ENCODE measurements at regions not wholly inside any gene's neighbourhood (a gene's known extent, or its start where the extent isn't known, plus 50 kb on each side); places are given as distances from the start of the nearest gene placed in this dataset.
"Not testable (repeated sequence)": the region's sequence is repeated elsewhere in the genome, so short reads cannot be mapped to it uniquely, and the experiment has no call there.

DNA sequence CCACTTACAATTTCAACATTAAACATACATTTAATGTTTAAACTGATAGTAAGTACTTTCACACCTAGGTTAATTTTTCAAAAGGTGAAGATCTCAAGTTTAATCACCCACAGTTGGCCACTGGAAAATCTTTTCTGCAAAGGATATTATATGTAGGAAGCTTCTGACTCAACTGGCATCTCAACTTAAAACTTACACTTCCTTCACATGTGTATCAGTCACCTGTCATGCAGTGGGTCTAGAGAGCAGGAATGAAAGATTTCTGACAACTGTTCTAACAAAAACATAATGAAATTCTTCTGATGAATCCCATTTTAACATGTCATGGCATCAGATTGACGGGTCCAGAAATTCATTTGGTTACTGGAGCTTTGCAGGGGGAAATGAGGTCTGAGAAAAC, 192.8 kb downstream of the KLHL28 start:
- Mint-ChIP-seq H3K4me3 (no peak overlapping the region), H3K4me1 (no peaks in the 10 kb centered on the region), H3K27ac (no peak overlapping the region), H3K9me3 (no peaks in the 10 kb centered on the region), H3K36me3 (no peaks in the 10 kb centered on the region), H3K27me3 (peaks cover 7% of the 10 kb centered on the region)
- no peak for ATAC-seq

DNA sequence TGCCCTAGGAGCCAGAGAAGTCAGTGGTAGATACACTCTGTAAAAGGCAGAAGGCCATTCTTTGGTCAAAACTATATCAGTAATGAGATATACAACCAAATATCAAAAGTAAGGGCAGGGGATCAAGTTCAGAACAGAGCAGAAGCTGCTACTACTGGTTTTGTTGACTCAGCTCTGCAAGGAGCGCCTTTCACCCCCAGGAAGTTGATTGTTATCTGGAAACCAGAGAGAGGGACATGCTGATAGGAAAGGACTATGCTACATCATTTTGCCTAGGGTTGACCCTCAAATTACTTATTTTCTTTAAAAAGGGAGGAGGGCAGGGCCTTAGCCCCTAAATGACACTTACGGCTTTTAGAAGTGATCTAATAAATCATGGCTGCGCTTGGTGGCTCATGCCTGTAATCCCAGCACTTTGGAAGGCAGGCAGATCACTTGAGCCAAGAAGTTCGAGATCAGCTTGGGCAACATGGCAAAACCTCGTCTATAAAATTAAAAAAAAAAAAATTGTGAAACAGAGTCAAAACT, 194.0 kb downstream of the KLHL28 start:
- no peaks in the 10 kb centered on the region for H3K36me3 Mint-ChIP-seq
- H3K27me3 Mint-ChIP-seq: peaks cover 7% of the 10 kb centered on the region
- H3K4me3 Mint-ChIP-seq: no peak overlapping the region
- no peaks in the 10 kb centered on the region for H3K9me3 Mint-ChIP-seq
- H3K4me1 Mint-ChIP-seq: no peaks in the 10 kb centered on the region
- no peak for ATAC-seq
- no peak overlapping the region for H3K27ac Mint-ChIP-seq

DNA sequence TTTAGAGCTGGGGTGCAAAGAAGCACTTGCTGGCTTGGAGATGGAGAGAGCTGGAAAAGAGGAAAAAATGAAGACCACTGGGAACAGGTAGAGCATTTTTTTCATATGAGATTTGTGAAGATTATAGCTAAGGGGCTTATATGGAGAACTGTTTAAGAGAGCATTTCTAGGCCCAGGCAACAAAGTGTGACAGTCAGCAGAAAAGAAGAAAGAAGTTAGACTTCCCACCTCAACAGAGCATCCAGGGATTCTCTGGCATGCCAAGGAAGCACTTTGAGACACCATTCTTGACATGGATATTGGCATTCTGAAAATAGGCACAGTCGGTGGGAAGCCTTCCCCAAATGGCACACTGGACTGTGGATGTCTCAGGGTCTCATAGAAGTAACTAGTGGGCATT, 195.5 kb downstream of the KLHL28 start:
- Mint-ChIP-seq H3K9me3 (no peaks in the 10 kb centered on the region), H3K4me1 (no peaks in the 10 kb centered on the region), H3K27me3 (peaks cover 7% of the 10 kb centered on the region), H3K4me3 (no peak overlapping the region), H3K36me3 (no peaks in the 10 kb centered on the region), H3K27ac (no peak overlapping the region)
- no peak for ATAC-seq

DNA sequence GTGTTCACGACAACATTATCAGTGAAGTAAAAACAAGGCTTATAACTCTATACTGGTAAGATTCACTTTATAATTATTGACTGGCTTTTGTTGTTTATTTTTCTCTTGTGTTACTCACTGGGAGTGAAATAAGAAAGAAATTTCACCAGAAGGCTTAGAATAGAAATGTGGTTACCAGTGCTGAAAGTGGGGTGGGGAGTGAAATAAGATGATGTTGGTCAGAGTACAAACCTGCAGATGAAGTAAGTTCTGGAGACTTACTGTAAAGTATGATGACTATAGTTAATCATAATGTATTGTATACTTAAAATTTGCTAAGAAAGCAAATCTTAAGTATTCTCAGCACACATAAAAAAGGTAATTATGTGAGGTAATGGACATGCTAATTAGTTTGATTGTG, 198.4 kb downstream of the KLHL28 start:
- H3K4me3 Mint-ChIP-seq: no peak overlapping the region
- ATAC-seq: no peak
- no peak overlapping the region for H3K27ac Mint-ChIP-seq
- H3K9me3 Mint-ChIP-seq: no peaks in the 10 kb centered on the region
- peaks cover 7% of the 10 kb centered on the region for H3K27me3 Mint-ChIP-seq
- no peaks in the 10 kb centered on the region for H3K36me3 Mint-ChIP-seq
- H3K4me1 Mint-ChIP-seq: no peaks in the 10 kb centered on the region

DNA sequence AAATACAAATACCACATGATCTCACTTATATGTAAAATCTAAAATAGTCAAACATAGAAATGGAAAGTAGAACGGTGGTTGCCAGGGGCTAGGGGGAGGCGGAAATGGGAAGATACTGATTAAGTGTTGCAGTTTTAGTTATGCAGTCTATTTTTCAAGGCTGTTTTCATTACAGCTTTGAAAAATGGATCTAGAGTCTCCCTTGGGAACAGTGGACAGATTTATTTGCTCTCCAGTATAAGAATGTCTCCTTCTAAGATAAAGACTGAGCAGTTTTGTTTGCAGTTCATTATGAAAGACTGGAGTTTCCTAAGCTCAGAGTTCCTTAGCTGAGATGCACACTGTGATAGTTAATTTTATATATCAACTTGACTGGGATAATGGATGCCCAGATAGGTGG, 202.5 kb downstream of the KLHL28 start:
- Mint-ChIP-seq H3K4me3 (no peak overlapping the region), H3K27me3 (no peaks in the 10 kb centered on the region), H3K36me3 (no peaks in the 10 kb centered on the region), H3K9me3 (no peaks in the 10 kb centered on the region), H3K27ac (no peak overlapping the region), H3K4me1 (no peaks in the 10 kb centered on the region)
- ATAC-seq: no peak

DNA sequence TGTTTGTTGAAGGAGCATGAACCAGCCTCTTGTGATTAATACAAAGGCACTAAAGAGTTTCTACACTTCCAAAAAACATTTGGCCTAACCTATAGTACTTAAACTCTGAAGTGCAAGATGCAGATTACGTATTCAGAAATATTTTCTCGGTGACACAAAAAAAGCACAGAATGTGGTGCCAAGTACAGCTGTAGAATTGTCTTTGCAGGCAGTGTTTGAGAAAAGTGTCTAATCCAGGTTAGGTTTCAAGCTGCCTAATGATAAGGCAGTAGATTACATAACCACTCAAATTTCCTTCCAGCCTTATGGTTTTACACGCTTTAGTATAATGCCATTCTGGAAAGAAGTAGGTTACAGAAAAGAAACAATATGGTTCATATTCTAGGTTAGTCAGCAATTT, 205.2 kb downstream of the KLHL28 start:
- no peaks in the 10 kb centered on the region for H3K4me1 Mint-ChIP-seq
- no peak for ATAC-seq
- no peaks in the 10 kb centered on the region for H3K36me3 Mint-ChIP-seq
- H3K9me3 Mint-ChIP-seq: no peaks in the 10 kb centered on the region
- no peaks in the 10 kb centered on the region for H3K27me3 Mint-ChIP-seq
- no peak overlapping the region for H3K4me3 Mint-ChIP-seq
- H3K27ac Mint-ChIP-seq: no peak overlapping the region

DNA sequence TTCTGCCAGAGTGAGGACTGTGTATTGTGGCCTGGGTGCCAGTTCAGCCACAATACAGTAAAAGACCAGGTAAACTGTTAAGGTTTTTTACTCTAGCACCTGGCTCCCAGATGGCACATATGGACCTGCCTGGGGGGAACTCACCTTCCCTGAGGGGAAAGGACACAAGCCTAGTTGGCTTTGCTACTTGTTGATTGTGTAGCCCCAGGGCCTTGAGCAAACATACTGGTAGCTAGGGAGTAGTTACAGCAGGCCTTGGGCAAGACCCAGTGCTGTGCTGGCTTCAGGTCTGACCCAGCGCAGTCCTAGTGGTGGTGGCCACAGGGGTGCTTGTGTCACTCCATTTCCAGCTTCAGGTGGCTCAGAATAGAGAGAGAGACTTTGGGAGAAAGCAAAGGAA, 216.4 kb downstream of the KLHL28 start:
- no peak overlapping the region for H3K4me3 Mint-ChIP-seq
- H3K27ac Mint-ChIP-seq: no peak overlapping the region
- no peaks in the 10 kb centered on the region for H3K27me3 Mint-ChIP-seq
- peaks cover 7% of the 10 kb centered on the region for H3K9me3 Mint-ChIP-seq
- no peaks in the 10 kb centered on the region for H3K4me1 Mint-ChIP-seq
- peak; percentile 12 for ATAC-seq
- no peaks in the 10 kb centered on the region for H3K36me3 Mint-ChIP-seq

DNA sequence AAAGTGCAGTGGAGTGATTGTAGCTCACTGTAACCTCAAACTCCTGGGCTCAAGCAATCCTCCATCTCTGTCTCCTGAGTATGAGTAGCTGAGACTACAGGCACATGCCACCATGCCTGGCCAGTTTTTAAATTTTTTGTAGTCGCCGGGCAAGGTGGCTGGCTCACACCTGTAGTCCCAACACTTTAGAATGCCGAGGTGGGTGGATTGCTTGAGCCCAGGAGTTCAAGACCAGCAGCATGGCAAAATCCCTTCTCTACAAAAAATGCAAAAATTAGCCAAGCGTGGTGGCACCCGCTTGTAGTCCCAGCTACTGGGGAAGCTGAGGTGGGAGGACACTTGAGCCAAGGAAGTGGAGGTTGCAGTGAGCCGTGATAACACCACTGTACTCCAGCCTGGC, 219.5 kb downstream of the KLHL28 start:
- Mint-ChIP-seq H3K4me3 (no peak overlapping the region), H3K4me1 (no peaks in the 10 kb centered on the region), H3K36me3 (no peaks in the 10 kb centered on the region), H3K27me3 (no peaks in the 10 kb centered on the region), H3K9me3 (peaks cover 1% of the 10 kb centered on the region), H3K27ac (no peak overlapping the region)
- no peak for ATAC-seq

DNA sequence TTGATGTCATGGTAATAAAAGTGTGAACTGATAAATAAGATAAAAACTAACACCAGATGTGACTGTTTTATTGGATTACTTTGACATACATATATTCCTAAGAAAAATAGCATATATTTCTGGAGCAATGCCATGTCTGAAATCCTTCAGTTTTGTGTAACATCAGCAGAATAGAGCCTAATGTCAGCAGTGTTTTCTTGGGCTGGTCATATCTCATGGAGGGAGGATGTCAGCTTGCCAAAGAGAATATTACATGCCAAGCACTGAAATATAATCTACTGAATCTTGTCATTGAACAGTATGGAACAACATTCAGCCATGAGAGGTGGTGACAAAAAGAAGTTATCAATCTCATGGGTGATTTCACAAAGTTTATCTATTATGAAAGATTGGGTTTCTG, 220.3 kb downstream of the KLHL28 start:
- H3K4me3 Mint-ChIP-seq: no peak overlapping the region
- no peaks in the 10 kb centered on the region for H3K4me1 Mint-ChIP-seq
- no peaks in the 10 kb centered on the region for H3K36me3 Mint-ChIP-seq
- no peak overlapping the region for H3K27ac Mint-ChIP-seq
- ATAC-seq: no peak
- no peaks in the 10 kb centered on the region for H3K27me3 Mint-ChIP-seq
- no peaks in the 10 kb centered on the region for H3K9me3 Mint-ChIP-seq

DNA sequence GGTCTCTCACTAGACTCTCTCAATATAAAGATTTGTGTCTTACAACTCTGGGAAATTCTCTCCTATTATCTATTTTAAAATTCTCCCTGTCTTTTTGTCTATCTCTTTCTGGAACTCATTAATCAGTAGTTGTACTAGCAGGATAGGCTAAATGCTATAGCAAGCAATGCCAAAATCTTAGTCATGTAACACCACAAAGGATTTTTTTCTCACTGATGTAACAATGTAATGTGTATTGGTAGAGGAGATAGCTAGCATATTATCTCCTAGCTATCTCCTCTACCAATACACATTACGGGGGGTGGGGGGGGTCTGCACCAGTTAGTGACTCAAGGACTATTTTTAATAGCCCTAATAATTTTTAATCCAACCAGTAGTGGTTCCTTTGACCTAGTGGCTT, 225.4 kb downstream of the KLHL28 start:
- ATAC-seq: no peak
- no peaks in the 10 kb centered on the region for H3K9me3 Mint-ChIP-seq
- H3K4me3 Mint-ChIP-seq: no peak overlapping the region
- H3K36me3 Mint-ChIP-seq: no peaks in the 10 kb centered on the region
- no peaks in the 10 kb centered on the region for H3K4me1 Mint-ChIP-seq
- no peak overlapping the region for H3K27ac Mint-ChIP-seq
- H3K27me3 Mint-ChIP-seq: no peaks in the 10 kb centered on the region

DNA sequence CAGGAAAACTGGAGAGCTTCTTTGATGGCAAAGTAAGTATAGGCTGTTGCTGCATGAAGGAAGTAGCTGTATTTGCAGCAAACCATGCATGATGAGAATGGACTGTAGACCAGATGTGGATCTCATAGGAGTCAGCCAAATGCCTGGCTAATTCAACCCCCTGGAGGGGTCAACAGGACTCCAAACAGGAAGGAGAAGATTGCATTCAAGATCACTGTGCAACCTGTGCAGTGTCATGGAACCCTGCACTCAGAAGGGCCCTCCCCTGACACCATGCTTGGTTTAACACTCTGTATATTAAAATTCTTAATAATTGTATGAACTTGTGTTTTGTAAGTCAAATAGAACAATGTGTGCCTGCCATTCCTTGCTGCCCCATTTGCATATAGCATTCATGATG, 225.1 kb upstream of the FSCB start:
- H3K36me3 Mint-ChIP-seq: no peaks in the 10 kb centered on the region
- peaks cover 8% of the 10 kb centered on the region for H3K27me3 Mint-ChIP-seq
- ATAC-seq: peak; percentile 50
- no peaks in the 10 kb centered on the region for H3K4me1 Mint-ChIP-seq
- H3K9me3 Mint-ChIP-seq: no peaks in the 10 kb centered on the region
- no peak overlapping the region for H3K4me3 Mint-ChIP-seq
- no peak overlapping the region for H3K27ac Mint-ChIP-seq

DNA sequence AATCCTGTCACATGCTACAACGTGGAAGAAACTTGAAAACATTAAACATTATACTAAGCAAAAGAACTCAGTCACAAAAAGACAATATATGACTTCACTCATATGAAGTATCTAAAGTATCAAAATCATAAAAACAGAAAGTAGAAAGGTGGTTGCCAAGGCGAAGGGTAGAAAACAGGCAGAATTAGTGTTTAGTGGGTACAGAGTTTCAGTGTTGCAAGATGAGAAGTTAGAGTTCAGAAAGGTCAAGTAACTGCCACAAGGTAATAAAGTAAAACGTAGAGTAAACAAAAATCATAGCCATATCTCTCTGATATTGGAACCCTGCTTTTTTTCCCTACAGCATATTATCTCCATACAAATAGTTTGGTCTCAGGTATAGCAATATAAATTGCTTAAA, 223.8 kb upstream of the FSCB start:
- no peak overlapping the region for H3K27ac Mint-ChIP-seq
- ATAC-seq: no peak
- no peaks in the 10 kb centered on the region for H3K4me1 Mint-ChIP-seq
- no peak overlapping the region for H3K4me3 Mint-ChIP-seq
- H3K36me3 Mint-ChIP-seq: no peaks in the 10 kb centered on the region
- H3K27me3 Mint-ChIP-seq: peaks cover 8% of the 10 kb centered on the region
- H3K9me3 Mint-ChIP-seq: no peaks in the 10 kb centered on the region

DNA sequence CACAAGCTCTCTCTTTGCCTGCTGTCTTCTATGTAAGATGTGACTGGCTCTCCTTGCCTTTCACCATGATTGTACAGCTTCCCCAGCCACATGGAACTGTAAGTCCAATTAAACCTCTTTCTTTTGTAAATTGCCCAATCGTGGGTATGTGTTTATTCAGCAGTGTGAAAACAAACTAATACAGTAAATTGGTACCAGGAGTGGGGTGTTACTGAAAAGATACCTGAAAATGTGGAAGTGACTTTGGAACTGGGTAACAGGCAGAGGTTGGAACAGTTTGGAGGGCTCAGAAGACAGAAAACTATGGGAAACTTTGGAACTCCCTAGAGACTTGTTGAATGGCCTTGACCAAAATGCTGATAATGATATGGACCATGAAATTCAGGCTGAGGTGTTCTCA, 214.3 kb upstream of the FSCB start:
- not testable (repeated sequence) for H3K27me3 Mint-ChIP-seq, H3K27ac Mint-ChIP-seq, H3K4me3 Mint-ChIP-seq, H3K36me3 Mint-ChIP-seq, H3K4me1 Mint-ChIP-seq, ATAC-seq
- peaks cover 20% of the 10 kb centered on the region for H3K9me3 Mint-ChIP-seq

DNA sequence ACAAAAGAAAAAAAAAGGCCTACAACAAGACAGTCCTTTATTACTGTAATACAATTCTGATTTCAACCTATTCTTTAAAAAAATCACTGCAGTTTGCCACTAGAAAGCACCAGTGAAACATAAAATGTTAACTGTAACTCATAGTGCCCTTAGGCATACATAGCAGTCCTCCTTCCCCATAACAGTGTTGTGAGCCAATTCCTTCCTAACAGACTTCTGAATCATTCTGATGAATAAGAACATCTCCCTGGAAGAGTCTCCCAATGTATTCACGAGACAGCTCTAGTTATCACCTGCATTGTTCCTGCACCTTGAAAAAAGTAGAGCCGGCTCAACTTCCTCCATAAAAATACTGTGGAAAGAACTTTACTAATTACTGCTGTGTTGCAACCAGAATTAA, 213.6 kb upstream of the FSCB start:
- Mint-ChIP-seq H3K27me3 (no peaks in the 10 kb centered on the region), H3K27ac (no peak overlapping the region), H3K9me3 (peaks cover 23% of the 10 kb centered on the region), H3K4me3 (no peak overlapping the region), H3K4me1 (no peaks in the 10 kb centered on the region), H3K36me3 (no peaks in the 10 kb centered on the region)
- ATAC-seq: no peak

DNA sequence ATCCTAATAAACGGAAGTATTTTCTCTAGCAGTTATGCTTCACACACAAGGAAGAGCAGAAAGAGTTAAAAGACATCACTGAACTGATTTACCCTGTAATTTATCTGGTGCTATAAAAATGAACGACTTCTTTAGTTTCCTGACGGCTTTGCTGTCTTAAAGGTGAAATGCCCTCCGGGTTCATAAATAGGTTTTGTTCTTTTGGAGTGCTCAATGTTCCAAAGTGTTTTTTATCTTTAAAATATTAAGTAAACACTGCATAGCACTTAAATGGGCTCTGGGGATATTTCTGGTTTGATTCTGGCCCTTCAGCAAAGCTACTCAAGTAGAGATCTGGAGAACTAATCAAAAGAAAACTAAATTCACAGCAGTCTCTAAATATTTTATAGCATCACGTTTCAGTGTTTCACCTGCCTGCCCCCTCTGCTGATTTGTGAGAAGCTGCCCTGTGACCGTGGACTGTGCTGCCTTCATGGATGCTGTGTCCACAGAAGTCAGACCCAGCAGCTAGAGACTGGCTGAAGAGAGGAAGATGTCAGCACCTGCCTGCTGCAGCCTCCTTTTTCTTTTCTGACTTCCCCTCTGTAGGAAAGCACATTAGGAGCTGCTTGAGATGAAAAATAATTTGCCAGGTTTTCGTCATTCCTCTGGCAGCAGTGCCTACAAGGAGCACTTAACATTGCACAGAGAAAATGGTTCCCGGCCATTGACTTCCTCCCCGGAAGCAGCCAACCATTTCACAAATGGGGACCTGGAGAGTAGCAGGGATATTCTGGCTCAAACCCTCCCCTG, 205.1 kb upstream of the FSCB start:
- Mint-ChIP-seq H3K9me3 (peaks cover 3% of the 10 kb centered on the region), H3K4me1 (no peaks in the 10 kb centered on the region), H3K27ac (no peak overlapping the region), H3K36me3 (no peaks in the 10 kb centered on the region), H3K4me3 (no peak overlapping the region), H3K27me3 (no peaks in the 10 kb centered on the region)
- no peak for ATAC-seq

DNA sequence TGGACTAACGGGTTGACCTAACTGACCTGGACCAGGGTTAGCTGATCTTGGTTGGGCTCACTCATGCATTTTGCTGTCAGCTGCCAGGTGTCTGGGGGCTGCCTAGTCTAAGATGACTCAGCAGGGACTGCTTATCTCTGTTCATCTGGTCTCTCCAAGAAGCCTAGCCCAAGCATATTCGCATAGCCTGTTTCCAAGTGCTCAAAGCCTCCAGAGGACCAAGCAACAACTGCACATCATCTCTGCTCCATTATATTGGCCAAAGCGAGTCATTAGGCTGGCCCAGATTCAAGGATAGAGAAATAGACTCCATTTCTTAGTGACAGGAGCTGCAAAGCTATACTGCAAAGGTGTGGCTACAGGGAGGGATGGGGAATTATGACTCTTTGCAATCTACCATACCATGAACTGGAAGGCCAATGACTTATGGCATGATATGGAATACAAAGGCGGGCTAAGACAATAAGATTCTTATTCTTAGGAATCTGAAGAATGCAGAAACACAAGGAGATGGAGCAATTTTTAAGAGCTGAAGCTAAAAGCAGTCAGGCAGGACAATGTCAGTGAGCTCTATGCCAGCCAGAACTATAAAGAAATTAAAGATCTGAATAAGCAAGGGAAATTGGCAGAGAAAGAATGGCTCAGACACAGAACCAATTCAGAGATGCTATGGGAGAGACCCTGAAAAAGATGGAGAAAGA, 194.6 kb upstream of the FSCB start:
- H3K27me3 Mint-ChIP-seq: no peaks in the 10 kb centered on the region
- no peaks in the 10 kb centered on the region for H3K4me1 Mint-ChIP-seq
- no peak overlapping the region for H3K4me3 Mint-ChIP-seq
- peaks cover 3% of the 10 kb centered on the region for H3K9me3 Mint-ChIP-seq
- H3K36me3 Mint-ChIP-seq: no peaks in the 10 kb centered on the region
- no peak for ATAC-seq
- no peak overlapping the region for H3K27ac Mint-ChIP-seq
